ENCODE measurements at regions not wholly inside any gene's neighbourhood (a gene's known extent, or its start where the extent isn't known, plus 50 kb on each side); places are given as distances from the start of the nearest gene placed in this dataset.

GRCh38 chr5:29543501-29543900 is 1650.0 kb upstream of the CDH6 start:
- TF ChIP-seq CTCF (IDR thresholded peaks at IDR 0.05) (no peak), EP300 (IDR thresholded peaks at IDR 0.05) (no peak)
